HepG2 (cell line): ENCODE measurements at regions not wholly inside any gene's neighbourhood (a gene's known extent, or its start where the extent isn't known, plus 50 kb on each side); places are given as distances from the start of the nearest gene placed in this dataset.

Source experiments
- ATAC-seq: fragments of 200-7000 bp; cut with Tn5 transposase; 3 replicates; pipeline ENCODE4 v1.9.1; 2020; ENCODE audit warnings: mild to moderate bottlenecking, moderate library complexity
- BruUV-seq: library from RNA; stranded (reverse); fragments of 400-500 nt; replicated peaks from 2 replicates; lab custom pipeline; 2021; lab: Mats Ljungman, UMichigan
- CTCF ChIA-PET: fragments of 300-600 bp; formaldehyde crosslinking; extraction: SDS; loops from one replicate; lab custom pipeline; 2021; ENCODE audit warnings: low total read pairs, inconsistent platforms, low intra/inter-chr PET ratio; lab: Yijun Ruan, JAX
- POLR2A ChIA-PET: fragments of 350-600 bp; sonication (Branson Sonifier 250); formaldehyde crosslinking; loops from one replicate; lab custom pipeline; 2020; ENCODE audit warnings: antibody characterized with exemption, inconsistent platforms; lab: Yijun Ruan, JAX
- DNase-seq: peaks from one replicate; pipeline ENCODE4 v3.0.0-alpha.2; 2015; ENCODE audit warnings: low spot score
- FAIRE-seq: peaks from 3 replicates; lab custom pipeline; 2011; peaks lifted over from hg19 to GRCh38; lab: Jason Lieb, UNC
- H2AFZ ChIP-seq: one replicate; pipeline ENCODE4 v1.6.1; 2011; ENCODE audit warnings: low read length, inconsistent platforms
- H3K27ac ChIP-seq: fragments of 300-600 bp; 3 replicates; pipeline ENCODE4 v1.8.0; 2011; ENCODE audit warnings: mixed run types, mild to moderate bottlenecking, mixed read lengths, low read length, inconsistent platforms; ENCODE audit not compliant: insufficient read depth; ENCODE audit errors: extremely low read length
- H3K27me3 ChIP-seq, 2 experiments: fragments of 200-600 bp in 1 of 2; 2 replicates in 1 of 2; 3 replicates in 1 of 2; pipeline versions ENCODE4 v1.6.0 to v1.8.0; 2011; ENCODE audit warnings: low read length in 2 of 2, mild to moderate bottlenecking in 2 of 2, moderate library complexity in 2 of 2, inconsistent platforms in 1 of 2; ENCODE audit not compliant: insufficient read depth in 2 of 2, control insufficient read depth in 1 of 2
- H3K36me3 ChIP-seq, 2 experiments: fragments of 200-600 bp in 1 of 2; replicated peaks in 1 of 2; 2 replicates in 1 of 2; 3 replicates in 1 of 2; pipeline versions ENCODE4 v1.5.1 to v1.8.0; 2011; ENCODE audit warnings: low read length in 2 of 2, inconsistent platforms in 1 of 2; ENCODE audit not compliant: insufficient read depth in 2 of 2, control insufficient read depth in 1 of 2
- H3K4me1 ChIP-seq: 2 replicates; pipeline ENCODE4 v1.5.1; 2012; ENCODE audit warnings: low read length, inconsistent platforms; ENCODE audit not compliant: insufficient read depth
- H3K4me2 ChIP-seq: 2 replicates; pipeline ENCODE4 v1.6.0; 2011; ENCODE audit warnings: low read depth, low read length, inconsistent platforms
- H3K4me3 ChIP-seq, 3 experiments: fragments of 200-600 bp in 1 of 3; sonication (generic), shearing (Covaris generic) in 1 of 3; replicated peaks in 1 of 3; 2 replicates each; pipeline ENCODE4 v1.5.1; 2011 to 2016; ENCODE audit warnings: low read length in 3 of 3, inconsistent platforms in 2 of 3, low read depth in 2 of 3, mild to moderate bottlenecking in 2 of 3, control low read depth in 1 of 3, mixed read lengths in 1 of 3; ENCODE audit not compliant: insufficient read depth in 1 of 3
- H3K79me2 ChIP-seq: one replicate; pipeline ENCODE4 v1.6.1; 2011; ENCODE audit warnings: low read length, inconsistent platforms; ENCODE audit not compliant: insufficient read depth
- H3K9ac ChIP-seq: 2 replicates; pipeline ENCODE4 v1.6.0; 2011; ENCODE audit warnings: mild to moderate bottlenecking, low read depth, low read length, inconsistent platforms; ENCODE audit not compliant: insufficient read depth
- H3K9me3 ChIP-seq: 2 replicates; pipeline ENCODE4 v1.5.1; 2012; ENCODE audit warnings: mild to moderate bottlenecking, low read length
- H4K20me1 ChIP-seq: 2 replicates; pipeline ENCODE4 v1.6.0; 2011; ENCODE audit warnings: inconsistent platforms, mild to moderate bottlenecking, low read length, moderate library complexity; ENCODE audit not compliant: insufficient read depth
- CBX5 ChIP-seq: sonication (generic); formaldehyde crosslinking; IDR thresholded peaks from 2 replicates; pipeline ENCODE4 v1.4.0; 2020; ENCODE audit warnings: missing genetic modification reagents, borderline replicate concordance
- HOXA9 ChIP-seq: sonication (generic); formaldehyde crosslinking; IDR thresholded peaks from 2 replicates; pipeline ENCODE4 v1.8.1; 2022; ENCODE audit warnings: missing genetic modification reagents, mild to moderate bottlenecking, moderate library complexity, borderline replicate concordance
- RORA ChIP-seq: sonication (generic); formaldehyde crosslinking; IDR thresholded peaks from 2 replicates; pipeline ENCODE4 v1.5.0; 2020; ENCODE audit warnings: mild to moderate bottlenecking, missing genetic modification reagents, moderate library complexity
- SRY ChIP-seq: sonication (generic); formaldehyde crosslinking; IDR thresholded peaks from 2 replicates; pipeline ENCODE4 v1.8.0; 2022; ENCODE audit warnings: mild to moderate bottlenecking, missing genetic modification reagents
- TFE3 ChIP-seq: IDR thresholded peaks from 2 replicates; pipeline ENCODE4 v1.6.1; 2016
- THAP11 ChIP-seq: IDR thresholded peaks from 2 replicates; pipeline ENCODE4 v1.6.1; 2016; ENCODE audit warnings: missing biosample characterization, missing genetic modification reagents
- ZFP41 ChIP-seq: sonication (generic); formaldehyde crosslinking; IDR thresholded peaks from 2 replicates; pipeline ENCODE4 v1.4.0; 2020; ENCODE audit warnings: mild to moderate bottlenecking, missing genetic modification reagents, borderline replicate concordance
- ZNF530 ChIP-seq: sonication (generic); formaldehyde crosslinking; IDR thresholded peaks from 2 replicates; pipeline ENCODE4 v1.5.0; 2020; ENCODE audit warnings: low read depth, mild to moderate bottlenecking, missing genetic modification reagents
- ZNF607 ChIP-seq: sonication (generic); formaldehyde crosslinking; IDR thresholded peaks from 2 replicates; pipeline ENCODE4 v1.5.1; 2020; ENCODE audit warnings: missing genetic modification reagents, mild to moderate bottlenecking, borderline replicate concordance
- ZNF724P ChIP-seq: sonication (generic); formaldehyde crosslinking; IDR thresholded peaks from 2 replicates; pipeline ENCODE4 v1.8.0; 2022; ENCODE audit warnings: missing genetic modification reagents, borderline replicate concordance
- WGBS: methylation state at CpG from one replicate; pipeline ENCODE4 v1.1.6; 2017; ENCODE audit warnings: low lambda C conversion rate; 5-methylcytosine and 5-hydroxymethylcytosine counted together
- in situ Hi-C: cut with HindIII; loops from 2 replicates; pipeline ENCODE4 v1.10.0; 2017; ENCODE audit warnings: low pct_unique_long_range_greater_than_20kb; ENCODE audit not compliant: extremely low pct_ligation_motif_present
- intact Hi-C: fragments of 100-400 bp; cut with micrococcal nuclease; formaldehyde crosslinking; loops from one replicate; pipeline ENCODE4 v1.10.0; 2022; ENCODE audit not compliant: unreplicated experiment
- TF ChIP-seq, protein P1 (sequence below): IDR thresholded peaks from 2 replicates; pipeline ENCODE4 v1.6.1; 2016; ENCODE audit warnings: mild to moderate bottlenecking, missing biosample characterization, missing genetic modification reagents
- TF ChIP-seq, protein P2 (sequence below): sonication (generic); formaldehyde crosslinking; IDR thresholded peaks from 2 replicates; pipeline ENCODE4 v1.5.0; 2020; ENCODE audit warnings: missing genetic modification reagents, mild to moderate bottlenecking, borderline replicate concordance
- TF ChIP-seq, protein P3 (sequence below): sonication (generic); formaldehyde crosslinking; IDR thresholded peaks from 2 replicates; pipeline ENCODE4 v1.4.0; 2020; ENCODE audit warnings: missing genetic modification reagents, borderline replicate concordance

- POLR2A ChIA-PET: no interaction called here
- H3K4me2 ChIP-seq: no peak overlapping the region
- H3K27ac ChIP-seq: no peak overlapping the region
- no peak overlapping the region for H3K9ac ChIP-seq
- no peaks in the 10 kb centered on the region for H4K20me1 ChIP-seq
- H2AFZ ChIP-seq: no peak overlapping the region
- H3K27me3 ChIP-seq: peaks cover 0 to 7% of the 10 kb centered on the region in 2 experiments; a peak in 1 of 5 replicates
- no peak overlapping the region for H3K4me3 ChIP-seq
- no peak for ATAC-seq
- no peak for FAIRE-seq
- in situ Hi-C loops (no loop called here), intact Hi-C loops (no loop called here)
- DNase-seq: no peak
- no TSS peak for BruUV-seq
- CTCF ChIA-PET: no interaction called here
- H3K9me3 ChIP-seq: no peaks in the 10 kb centered on the region
- H3K79me2 ChIP-seq: no peaks in the 10 kb centered on the region
- no peaks in the 10 kb centered on the region for H3K36me3 ChIP-seq
- no peaks in the 10 kb centered on the region for H3K4me1 ChIP-seq
- WGBS: 1% methylated on average over 5 of the region's 5 CpGs
- TF ChIP-seq HOXA9 (CRISPR knock-in tag): no peak
- TF ChIP-seq ZFP41 (CRISPR knock-in tag): no peak
- TF ChIP-seq, protein P1, sequence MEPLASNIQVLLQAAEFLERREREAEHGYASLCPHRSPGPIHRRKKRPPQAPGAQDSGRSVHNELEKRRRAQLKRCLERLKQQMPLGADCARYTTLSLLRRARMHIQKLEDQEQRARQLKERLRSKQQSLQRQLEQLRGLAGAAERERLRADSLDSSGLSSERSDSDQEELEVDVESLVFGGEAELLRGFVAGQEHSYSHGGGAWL (CRISPR knock-in tag): no peak
- TF ChIP-seq ZNF724P (CRISPR knock-in tag): no peak
- TF ChIP-seq, protein P2, sequence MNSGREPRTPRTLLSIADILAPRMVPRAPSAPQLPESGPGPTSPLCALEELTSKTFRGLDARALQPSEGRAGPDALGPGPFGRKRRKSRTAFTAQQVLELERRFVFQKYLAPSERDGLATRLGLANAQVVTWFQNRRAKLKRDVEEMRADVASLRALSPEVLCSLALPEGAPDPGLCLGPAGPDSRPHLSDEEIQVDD (CRISPR knock-in tag): no peak
- TF ChIP-seq, protein P3, sequence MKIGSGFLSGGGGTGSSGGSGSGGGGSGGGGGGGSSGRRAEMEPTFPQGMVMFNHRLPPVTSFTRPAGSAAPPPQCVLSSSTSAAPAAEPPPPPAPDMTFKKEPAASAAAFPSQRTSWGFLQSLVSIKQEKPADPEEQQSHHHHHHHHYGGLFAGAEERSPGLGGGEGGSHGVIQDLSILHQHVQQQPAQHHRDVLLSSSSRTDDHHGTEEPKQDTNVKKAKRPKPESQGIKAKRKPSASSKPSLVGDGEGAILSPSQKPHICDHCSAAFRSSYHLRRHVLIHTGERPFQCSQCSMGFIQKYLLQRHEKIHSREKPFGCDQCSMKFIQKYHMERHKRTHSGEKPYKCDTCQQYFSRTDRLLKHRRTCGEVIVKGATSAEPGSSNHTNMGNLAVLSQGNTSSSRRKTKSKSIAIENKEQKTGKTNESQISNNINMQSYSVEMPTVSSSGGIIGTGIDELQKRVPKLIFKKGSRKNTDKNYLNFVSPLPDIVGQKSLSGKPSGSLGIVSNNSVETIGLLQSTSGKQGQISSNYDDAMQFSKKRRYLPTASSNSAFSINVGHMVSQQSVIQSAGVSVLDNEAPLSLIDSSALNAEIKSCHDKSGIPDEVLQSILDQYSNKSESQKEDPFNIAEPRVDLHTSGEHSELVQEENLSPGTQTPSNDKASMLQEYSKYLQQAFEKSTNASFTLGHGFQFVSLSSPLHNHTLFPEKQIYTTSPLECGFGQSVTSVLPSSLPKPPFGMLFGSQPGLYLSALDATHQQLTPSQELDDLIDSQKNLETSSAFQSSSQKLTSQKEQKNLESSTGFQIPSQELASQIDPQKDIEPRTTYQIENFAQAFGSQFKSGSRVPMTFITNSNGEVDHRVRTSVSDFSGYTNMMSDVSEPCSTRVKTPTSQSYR (CRISPR knock-in tag): no peak
- no peak for TF ChIP-seq SRY (CRISPR knock-in tag)
- TF ChIP-seq ZNF607: no peak
- TF ChIP-seq ZNF530: no peak
- TF ChIP-seq THAP11 (CRISPR knock-in tag): no peak
- no peak for TF ChIP-seq CBX5 (CRISPR knock-in tag)
- TF ChIP-seq TFE3 (CRISPR knock-in tag): no peak
- TF ChIP-seq RORA (CRISPR knock-in tag): no peak
Measured at GRCh38 chr1:232518349-232518748, 111.6 kb downstream of the SIPA1L2 start.
